WTC11 (cell line): ENCODE measurements at regions not wholly inside any gene's neighbourhood (a gene's known extent, or its start where the extent isn't known, plus 50 kb on each side); places are given as distances from the start of the nearest gene placed in this dataset.

Experiments
- ATAC-seq: fragments of 200-7000 bp; cut with Tn5 transposase; 2 replicates; pipeline ENCODE4 v1.10.0; 2021; ENCODE audit warnings: mild to moderate bottlenecking, moderate library complexity
- CTCF ChIA-PET: fragments of 300-600 bp; sonication (Branson Sonifier 250); formaldehyde crosslinking; loops from one replicate; lab custom pipeline; 2021; ENCODE audit warnings: antibody characterized with exemption; lab: Charles Lee
- POLR2A ChIA-PET: fragments of 350-600 bp; sonication (Branson Sonifier 250); formaldehyde crosslinking; loops from one replicate; lab custom pipeline; 2021; ENCODE audit warnings: antibody characterized with exemption; lab: Charles Lee
- DNase-seq: peaks from one replicate; pipeline ENCODE4 v3.0.0; 2021; ENCODE audit warnings: low spot score
- H3K27ac Mint-ChIP-seq: 2 replicates; pipeline ENCODE4 v1.8.0; 2021; ENCODE audit warnings: mixed read lengths
- H3K27me3 Mint-ChIP-seq: 2 replicates; pipeline ENCODE4 v1.8.0; 2021; ENCODE audit warnings: low read depth, mild to moderate bottlenecking, moderate library complexity, mixed read lengths
- H3K36me3 Mint-ChIP-seq: 2 replicates; pipeline ENCODE4 v1.8.0; 2021; ENCODE audit warnings: mixed read lengths
- H3K4me1 Mint-ChIP-seq: 2 replicates; pipeline ENCODE4 v1.8.0; 2022; ENCODE audit warnings: mixed read lengths
- H3K4me3 Mint-ChIP-seq: 2 replicates; pipeline ENCODE4 v1.8.0; 2021; ENCODE audit warnings: mild to moderate bottlenecking, moderate library complexity, mixed read lengths
- H3K9me3 Mint-ChIP-seq: 2 replicates; pipeline ENCODE4 v1.8.0; 2021; ENCODE audit warnings: mixed read lengths
- ATF1 ChIP-seq: sonication (generic); formaldehyde crosslinking; IDR thresholded peaks from 2 replicates; pipeline ENCODE4 v1.8.1; 2023; ENCODE audit warnings: mild to moderate bottlenecking, moderate library complexity, missing genetic modification reagents
- ELF4 ChIP-seq: sonication (generic); formaldehyde crosslinking; IDR thresholded peaks from 2 replicates; pipeline ENCODE4 v1.8.1; 2022; ENCODE audit warnings: low read depth, mild to moderate bottlenecking, moderate library complexity, missing genetic modification reagents
- FOXP1 ChIP-seq: sonication (generic); formaldehyde crosslinking; IDR thresholded peaks from 2 replicates; pipeline ENCODE4 v1.8.0; 2022; ENCODE audit warnings: missing genetic modification reagents, mild to moderate bottlenecking, moderate library complexity, borderline replicate concordance
- JAZF1 ChIP-seq: fragments of 250-450 bp; sonication (Bioruptor Pico); IDR thresholded peaks from 2 replicates; pipeline ENCODE4 v1.9.0; 2021; ENCODE audit warnings: moderate library complexity, mild to moderate bottlenecking, inconsistent platforms
- MXD4 ChIP-seq: fragments of 250-450 bp; sonication (Bioruptor Pico); IDR thresholded peaks from 2 replicates; pipeline ENCODE4 v1.8.0; 2021; ENCODE audit warnings: mild to moderate bottlenecking, moderate library complexity, borderline replicate concordance
- NFATC4 ChIP-seq: fragments of 250-450 bp; sonication (Bioruptor Pico); IDR thresholded peaks from 2 replicates; pipeline ENCODE4 v1.9.0; 2021; ENCODE audit warnings: mild to moderate bottlenecking
- NR3C1 ChIP-seq: sonication (generic); formaldehyde crosslinking; conservative IDR thresholded peaks from 2 replicates; pipeline ENCODE4 v1.8.1; 2023; ENCODE audit warnings: low read depth, mild to moderate bottlenecking, missing genetic modification reagents
- PRRX2 ChIP-seq: fragments of 250-450 bp; sonication (Bioruptor Pico); IDR thresholded peaks from 2 replicates; pipeline ENCODE4 v1.8.0; 2021; ENCODE audit warnings: mild to moderate bottlenecking
- RORB ChIP-seq: fragments of 250-450 bp; sonication (Bioruptor Pico); IDR thresholded peaks from 2 replicates; pipeline ENCODE4 v1.9.0; 2021; ENCODE audit warnings: mild to moderate bottlenecking
- SP1 ChIP-seq: sonication (generic); formaldehyde crosslinking; conservative IDR thresholded peaks from 2 replicates; pipeline ENCODE4 v1.8.1; 2022; ENCODE audit warnings: missing genetic modification reagents
- TEAD4 ChIP-seq: sonication (generic); formaldehyde crosslinking; IDR thresholded peaks from 2 replicates; pipeline ENCODE4 v1.8.0; 2022; ENCODE audit warnings: mild to moderate bottlenecking, missing genetic modification reagents
- ZNF232 ChIP-seq: sonication (generic); formaldehyde crosslinking; IDR thresholded peaks from 2 replicates; pipeline ENCODE4 v1.8.0; 2022; ENCODE audit warnings: mild to moderate bottlenecking, missing genetic modification reagents
- ZNF263 ChIP-seq: sonication (generic); formaldehyde crosslinking; IDR thresholded peaks from 2 replicates; pipeline ENCODE4 v1.8.1; 2022; ENCODE audit warnings: low read depth, mild to moderate bottlenecking, moderate library complexity, missing genetic modification reagents
- ZNF423 ChIP-seq: fragments of 250-450 bp; sonication (Bioruptor Pico); IDR thresholded peaks from 2 replicates; pipeline ENCODE4 v2.1.2; 2022; ENCODE audit warnings: mild to moderate bottlenecking, moderate library complexity
- TF ChIP-seq, protein P1 (sequence below): sonication (generic); formaldehyde crosslinking; IDR thresholded peaks from 2 replicates; pipeline ENCODE4 v1.8.1; 2023; ENCODE audit warnings: mild to moderate bottlenecking, missing genetic modification reagents, moderate library complexity
- TF ChIP-seq, protein P2 (sequence below): sonication (generic); formaldehyde crosslinking; conservative IDR thresholded peaks from 2 replicates; pipeline ENCODE4 v1.8.1; 2022; ENCODE audit warnings: mild to moderate bottlenecking, missing genetic modification reagents
- TF ChIP-seq, protein P3 (sequence below): fragments of 250-450 bp; sonication (Bioruptor Pico); IDR thresholded peaks from 2 replicates; pipeline ENCODE4 v1.9.0; 2021; ENCODE audit warnings: mild to moderate bottlenecking
- TF ChIP-seq, protein P4 (sequence below): sonication (generic); formaldehyde crosslinking; IDR thresholded peaks from 2 replicates; pipeline ENCODE4 v1.8.0; 2022; ENCODE audit warnings: mild to moderate bottlenecking, missing genetic modification reagents
- TF ChIP-seq, protein P5 (sequence below): sonication (generic); formaldehyde crosslinking; IDR thresholded peaks from 2 replicates; pipeline ENCODE4 v1.8.0; 2022; ENCODE audit warnings: mild to moderate bottlenecking, missing genetic modification reagents
- TF ChIP-seq, protein P6 (sequence below): sonication (generic); formaldehyde crosslinking; conservative IDR thresholded peaks from 2 replicates; pipeline ENCODE4 v1.8.1; 2023; ENCODE audit warnings: mild to moderate bottlenecking, low read depth, missing genetic modification reagents, moderate library complexity
- TF ChIP-seq, protein P7 (sequence below): sonication (generic); formaldehyde crosslinking; IDR thresholded peaks from 2 replicates; pipeline ENCODE4 v1.8.0; 2022; ENCODE audit warnings: missing genetic modification reagents
- TF ChIP-seq, protein P8 (sequence below): sonication (generic); formaldehyde crosslinking; IDR thresholded peaks from 2 replicates; pipeline ENCODE4 v1.8.0; 2023; ENCODE audit warnings: mild to moderate bottlenecking, missing genetic modification reagents

DNA sequence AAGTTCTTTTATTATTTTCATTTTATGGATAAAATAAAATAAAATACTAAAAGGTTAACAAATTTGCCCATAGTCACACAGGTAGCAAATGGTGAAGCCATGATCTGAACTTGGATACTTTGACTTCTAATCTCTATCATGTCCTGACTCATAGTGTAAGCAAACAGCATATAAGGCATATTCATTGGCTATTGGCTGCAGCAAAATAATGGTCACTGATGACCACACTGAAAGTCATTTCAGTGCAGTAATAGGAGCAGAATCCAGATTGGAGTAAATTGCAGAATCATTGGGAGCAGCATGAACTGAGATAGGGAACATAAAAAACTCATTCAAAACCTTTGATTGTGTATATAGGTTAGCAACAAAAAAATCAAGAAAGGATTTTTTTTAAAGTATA, 262.9 kb downstream of the PLA2G4A start:
- ATAC-seq: no peak
- H3K4me1 Mint-ChIP-seq: no peaks in the 10 kb centered on the region
- H3K4me3 Mint-ChIP-seq: no peak overlapping the region
- peaks cover 16% of the 10 kb centered on the region for H3K36me3 Mint-ChIP-seq
- ChIA-PET POLR2A (no interaction called here), CTCF (no interaction called here)
- H3K27me3 Mint-ChIP-seq: no peaks in the 10 kb centered on the region
- H3K9me3 Mint-ChIP-seq: peaks cover 41% of the 10 kb centered on the region
- TF ChIP-seq, protein P1, sequence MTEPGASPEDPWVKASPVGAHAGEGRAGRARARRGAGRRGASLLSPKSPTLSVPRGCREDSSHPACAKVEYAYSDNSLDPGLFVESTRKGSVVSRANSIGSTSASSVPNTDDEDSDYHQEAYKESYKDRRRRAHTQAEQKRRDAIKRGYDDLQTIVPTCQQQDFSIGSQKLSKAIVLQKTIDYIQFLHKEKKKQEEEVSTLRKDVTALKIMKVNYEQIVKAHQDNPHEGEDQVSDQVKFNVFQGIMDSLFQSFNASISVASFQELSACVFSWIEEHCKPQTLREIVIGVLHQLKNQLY: no peak
- TF ChIP-seq SP1 (no peak), JAZF1 (CRISPR knock-in tag) (no peak), PRRX2 (CRISPR knock-in tag) (no peak), ELF4 (no peak), ZNF423 (CRISPR knock-in tag) (no peak), ZNF263 (CRISPR knock-in tag) (no peak), RORB (CRISPR knock-in tag) (no peak), ATF1 (CRISPR knock-in tag) (no peak), ZNF232 (CRISPR knock-in tag) (no peak)
- TF ChIP-seq, protein P2, sequence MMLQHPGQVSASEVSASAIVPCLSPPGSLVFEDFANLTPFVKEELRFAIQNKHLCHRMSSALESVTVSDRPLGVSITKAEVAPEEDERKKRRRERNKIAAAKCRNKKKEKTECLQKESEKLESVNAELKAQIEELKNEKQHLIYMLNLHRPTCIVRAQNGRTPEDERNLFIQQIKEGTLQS (CRISPR knock-in tag): no peak
- TF ChIP-seq, protein P3, sequence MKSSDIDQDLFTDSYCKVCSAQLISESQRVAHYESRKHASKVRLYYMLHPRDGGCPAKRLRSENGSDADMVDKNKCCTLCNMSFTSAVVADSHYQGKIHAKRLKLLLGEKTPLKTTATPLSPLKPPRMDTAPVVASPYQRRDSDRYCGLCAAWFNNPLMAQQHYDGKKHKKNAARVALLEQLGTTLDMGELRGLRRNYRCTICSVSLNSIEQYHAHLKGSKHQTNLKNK (CRISPR knock-in tag): no peak
- TF ChIP-seq, protein P4, sequence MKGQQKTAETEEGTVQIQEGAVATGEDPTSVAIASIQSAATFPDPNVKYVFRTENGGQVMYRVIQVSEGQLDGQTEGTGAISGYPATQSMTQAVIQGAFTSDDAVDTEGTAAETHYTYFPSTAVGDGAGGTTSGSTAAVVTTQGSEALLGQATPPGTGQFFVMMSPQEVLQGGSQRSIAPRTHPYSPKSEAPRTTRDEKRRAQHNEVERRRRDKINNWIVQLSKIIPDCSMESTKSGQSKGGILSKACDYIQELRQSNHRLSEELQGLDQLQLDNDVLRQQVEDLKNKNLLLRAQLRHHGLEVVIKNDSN (CRISPR knock-in tag): no peak
- TF ChIP-seq, protein P5, sequence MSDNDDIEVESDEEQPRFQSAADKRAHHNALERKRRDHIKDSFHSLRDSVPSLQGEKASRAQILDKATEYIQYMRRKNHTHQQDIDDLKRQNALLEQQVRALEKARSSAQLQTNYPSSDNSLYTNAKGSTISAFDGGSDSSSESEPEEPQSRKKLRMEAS: no peak
- TF ChIP-seq, protein P6, sequence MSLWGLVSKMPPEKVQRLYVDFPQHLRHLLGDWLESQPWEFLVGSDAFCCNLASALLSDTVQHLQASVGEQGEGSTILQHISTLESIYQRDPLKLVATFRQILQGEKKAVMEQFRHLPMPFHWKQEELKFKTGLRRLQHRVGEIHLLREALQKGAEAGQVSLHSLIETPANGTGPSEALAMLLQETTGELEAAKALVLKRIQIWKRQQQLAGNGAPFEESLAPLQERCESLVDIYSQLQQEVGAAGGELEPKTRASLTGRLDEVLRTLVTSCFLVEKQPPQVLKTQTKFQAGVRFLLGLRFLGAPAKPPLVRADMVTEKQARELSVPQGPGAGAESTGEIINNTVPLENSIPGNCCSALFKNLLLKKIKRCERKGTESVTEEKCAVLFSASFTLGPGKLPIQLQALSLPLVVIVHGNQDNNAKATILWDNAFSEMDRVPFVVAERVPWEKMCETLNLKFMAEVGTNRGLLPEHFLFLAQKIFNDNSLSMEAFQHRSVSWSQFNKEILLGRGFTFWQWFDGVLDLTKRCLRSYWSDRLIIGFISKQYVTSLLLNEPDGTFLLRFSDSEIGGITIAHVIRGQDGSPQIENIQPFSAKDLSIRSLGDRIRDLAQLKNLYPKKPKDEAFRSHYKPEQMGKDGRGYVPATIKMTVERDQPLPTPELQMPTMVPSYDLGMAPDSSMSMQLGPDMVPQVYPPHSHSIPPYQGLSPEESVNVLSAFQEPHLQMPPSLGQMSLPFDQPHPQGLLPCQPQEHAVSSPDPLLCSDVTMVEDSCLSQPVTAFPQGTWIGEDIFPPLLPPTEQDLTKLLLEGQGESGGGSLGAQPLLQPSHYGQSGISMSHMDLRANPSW (CRISPR knock-in tag): no peak
- no peak overlapping the region for H3K27ac Mint-ChIP-seq
- DNase-seq: no peak

DNA sequence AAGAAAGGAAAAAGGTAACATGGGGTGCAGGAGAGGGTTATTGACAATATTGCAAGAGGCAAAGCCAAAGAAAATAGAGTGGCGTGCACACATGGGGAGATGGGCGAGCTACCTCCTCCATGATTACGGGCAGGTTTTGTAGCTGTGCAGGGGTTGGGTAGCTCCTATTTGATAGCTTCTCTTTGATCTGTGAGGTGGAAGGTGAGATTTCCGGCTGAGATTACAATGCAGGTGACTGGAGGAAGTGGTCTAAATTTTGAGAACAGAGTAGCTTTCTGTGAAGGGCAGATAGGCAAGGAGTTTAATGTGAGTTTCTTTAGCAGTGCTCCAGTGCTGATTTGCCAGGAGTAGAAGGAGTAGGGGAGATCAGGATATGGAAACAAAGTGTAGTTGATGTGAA, 263.4 kb downstream of the PLA2G4A start:
- Mint-ChIP-seq H3K27ac (no peak overlapping the region), H3K4me3 (no peak overlapping the region), H3K27me3 (no peaks in the 10 kb centered on the region), H3K4me1 (no peaks in the 10 kb centered on the region), H3K9me3 (peaks cover 41% of the 10 kb centered on the region), H3K36me3 (peaks cover 16% of the 10 kb centered on the region)
- ATAC-seq (no peak), DNase-seq (no peak)
- ChIA-PET CTCF (no interaction called here), POLR2A (no interaction called here)
- TF ChIP-seq, protein P7, sequence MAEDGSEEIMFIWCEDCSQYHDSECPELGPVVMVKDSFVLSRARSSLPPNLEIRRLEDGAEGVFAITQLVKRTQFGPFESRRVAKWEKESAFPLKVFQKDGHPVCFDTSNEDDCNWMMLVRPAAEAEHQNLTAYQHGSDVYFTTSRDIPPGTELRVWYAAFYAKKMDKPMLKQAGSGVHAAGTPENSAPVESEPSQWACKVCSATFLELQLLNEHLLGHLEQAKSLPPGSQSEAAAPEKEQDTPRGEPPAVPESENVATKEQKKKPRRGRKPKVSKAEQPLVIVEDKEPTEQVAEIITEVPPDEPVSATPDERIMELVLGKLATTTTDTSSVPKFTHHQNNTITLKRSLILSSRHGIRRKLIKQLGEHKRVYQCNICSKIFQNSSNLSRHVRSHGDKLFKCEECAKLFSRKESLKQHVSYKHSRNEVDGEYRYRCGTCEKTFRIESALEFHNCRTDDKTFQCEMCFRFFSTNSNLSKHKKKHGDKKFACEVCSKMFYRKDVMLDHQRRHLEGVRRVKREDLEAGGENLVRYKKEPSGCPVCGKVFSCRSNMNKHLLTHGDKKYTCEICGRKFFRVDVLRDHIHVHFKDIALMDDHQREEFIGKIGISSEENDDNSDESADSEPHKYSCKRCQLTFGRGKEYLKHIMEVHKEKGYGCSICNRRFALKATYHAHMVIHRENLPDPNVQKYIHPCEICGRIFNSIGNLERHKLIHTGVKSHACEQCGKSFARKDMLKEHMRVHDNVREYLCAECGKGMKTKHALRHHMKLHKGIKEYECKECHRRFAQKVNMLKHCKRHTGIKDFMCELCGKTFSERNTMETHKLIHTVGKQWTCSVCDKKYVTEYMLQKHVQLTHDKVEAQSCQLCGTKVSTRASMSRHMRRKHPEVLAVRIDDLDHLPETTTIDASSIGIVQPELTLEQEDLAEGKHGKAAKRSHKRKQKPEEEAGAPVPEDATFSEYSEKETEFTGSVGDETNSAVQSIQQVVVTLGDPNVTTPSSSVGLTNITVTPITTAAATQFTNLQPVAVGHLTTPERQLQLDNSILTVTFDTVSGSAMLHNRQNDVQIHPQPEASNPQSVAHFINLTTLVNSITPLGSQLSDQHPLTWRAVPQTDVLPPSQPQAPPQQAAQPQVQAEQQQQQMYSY: no peak
- TF ChIP-seq ZNF423 (CRISPR knock-in tag) (no peak), MXD4 (CRISPR knock-in tag) (no peak), TEAD4 (no peak), NR3C1 (CRISPR knock-in tag) (no peak), FOXP1 (CRISPR knock-in tag) (no peak), ZNF232 (CRISPR knock-in tag) (no peak), NFATC4 (CRISPR knock-in tag) (no peak)
- TF ChIP-seq, protein P8, sequence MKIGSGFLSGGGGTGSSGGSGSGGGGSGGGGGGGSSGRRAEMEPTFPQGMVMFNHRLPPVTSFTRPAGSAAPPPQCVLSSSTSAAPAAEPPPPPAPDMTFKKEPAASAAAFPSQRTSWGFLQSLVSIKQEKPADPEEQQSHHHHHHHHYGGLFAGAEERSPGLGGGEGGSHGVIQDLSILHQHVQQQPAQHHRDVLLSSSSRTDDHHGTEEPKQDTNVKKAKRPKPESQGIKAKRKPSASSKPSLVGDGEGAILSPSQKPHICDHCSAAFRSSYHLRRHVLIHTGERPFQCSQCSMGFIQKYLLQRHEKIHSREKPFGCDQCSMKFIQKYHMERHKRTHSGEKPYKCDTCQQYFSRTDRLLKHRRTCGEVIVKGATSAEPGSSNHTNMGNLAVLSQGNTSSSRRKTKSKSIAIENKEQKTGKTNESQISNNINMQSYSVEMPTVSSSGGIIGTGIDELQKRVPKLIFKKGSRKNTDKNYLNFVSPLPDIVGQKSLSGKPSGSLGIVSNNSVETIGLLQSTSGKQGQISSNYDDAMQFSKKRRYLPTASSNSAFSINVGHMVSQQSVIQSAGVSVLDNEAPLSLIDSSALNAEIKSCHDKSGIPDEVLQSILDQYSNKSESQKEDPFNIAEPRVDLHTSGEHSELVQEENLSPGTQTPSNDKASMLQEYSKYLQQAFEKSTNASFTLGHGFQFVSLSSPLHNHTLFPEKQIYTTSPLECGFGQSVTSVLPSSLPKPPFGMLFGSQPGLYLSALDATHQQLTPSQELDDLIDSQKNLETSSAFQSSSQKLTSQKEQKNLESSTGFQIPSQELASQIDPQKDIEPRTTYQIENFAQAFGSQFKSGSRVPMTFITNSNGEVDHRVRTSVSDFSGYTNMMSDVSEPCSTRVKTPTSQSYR: no peak
- TF ChIP-seq, protein P1: no peak
